ENCODE measurements at regions not wholly inside any gene's neighbourhood (a gene's known extent, or its start where the extent isn't known, plus 50 kb on each side); places are given as distances from the start of the nearest gene placed in this dataset.

DNA sequence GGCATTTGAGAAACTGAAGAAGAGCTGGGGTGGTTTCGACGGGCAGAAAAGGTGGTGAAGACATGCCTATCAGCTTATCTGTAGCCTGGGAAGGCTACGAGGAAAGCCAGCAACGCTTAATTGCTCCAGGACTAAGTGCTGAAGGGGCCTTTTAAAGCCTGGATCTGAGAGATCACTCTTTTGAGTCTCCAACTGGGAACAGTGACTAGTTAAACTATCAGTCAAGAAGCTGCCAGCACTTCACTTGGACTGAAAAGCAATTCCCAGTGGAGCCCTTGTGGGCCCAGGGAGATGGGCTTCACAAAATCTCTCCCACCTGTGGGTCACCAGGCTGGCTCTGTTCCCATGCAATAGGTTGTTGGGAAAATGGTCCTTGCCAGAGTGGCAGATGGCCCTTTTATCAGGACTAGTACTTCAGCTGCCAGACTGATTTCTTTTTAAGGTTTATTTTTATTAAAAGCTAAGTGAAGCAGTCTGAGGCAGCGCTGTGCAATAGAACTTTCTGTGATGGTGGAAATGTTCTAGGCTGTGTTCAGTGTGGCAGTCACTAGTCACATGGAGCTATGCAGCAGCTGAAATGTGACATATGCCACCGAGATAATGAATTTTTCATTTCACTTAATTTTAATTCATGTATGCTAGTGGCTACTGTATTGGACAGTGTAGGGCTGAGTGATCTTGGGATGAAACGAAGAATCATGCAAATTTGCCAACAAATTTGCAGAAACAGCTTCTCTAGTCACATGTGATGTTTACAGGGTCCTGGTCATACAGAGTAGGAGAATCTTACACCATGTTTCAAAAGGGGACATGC is 276.8 kb downstream of the PCNX1 start:
- Mint-ChIP-seq H3K36me3 (no peaks in the 10 kb centered on the region), H3K27me3 (peaks cover 3% of the 10 kb centered on the region), H3K4me1 (ENCODE audit: low read depth) (no peaks in the 10 kb centered on the region), H3K9me3 (no peaks in the 10 kb centered on the region), H3K4me3 (no peak overlapping the region), H3K27ac (no peak overlapping the region)
- ChIA-PET POLR2A (no interaction called here), CTCF (interaction anchor here (0.6 kb wide), 1 partner anchor 125 kb away, joined by 3 read pairs; no protein-coding TSS in a partner anchor)
- no peak for DNase-seq
- intact Hi-C loops (cut with micrococcal nuclease), result no loop called here

- H3K27ac Mint-ChIP-seq, result no peak overlapping the region
- DNase-seq, result no peak
- H3K9me3 Mint-ChIP-seq, result no peaks in the 10 kb centered on the region
- no peaks in the 10 kb centered on the region for H3K36me3 Mint-ChIP-seq
- no peak overlapping the region for H3K4me3 Mint-ChIP-seq
- ChIA-PET POLR2A (no interaction called here), CTCF (no interaction called here)
- intact Hi-C loops (cut with micrococcal nuclease), result no loop called here
- no peaks in the 10 kb centered on the region for H3K4me1 Mint-ChIP-seq (ENCODE audit: low read depth)
- H3K27me3 Mint-ChIP-seq, result peaks cover 6% of the 10 kb centered on the region
Observed at GRCh38 chr14:71185637-71186036, 278.4 kb downstream of the PCNX1 start.

DNA sequence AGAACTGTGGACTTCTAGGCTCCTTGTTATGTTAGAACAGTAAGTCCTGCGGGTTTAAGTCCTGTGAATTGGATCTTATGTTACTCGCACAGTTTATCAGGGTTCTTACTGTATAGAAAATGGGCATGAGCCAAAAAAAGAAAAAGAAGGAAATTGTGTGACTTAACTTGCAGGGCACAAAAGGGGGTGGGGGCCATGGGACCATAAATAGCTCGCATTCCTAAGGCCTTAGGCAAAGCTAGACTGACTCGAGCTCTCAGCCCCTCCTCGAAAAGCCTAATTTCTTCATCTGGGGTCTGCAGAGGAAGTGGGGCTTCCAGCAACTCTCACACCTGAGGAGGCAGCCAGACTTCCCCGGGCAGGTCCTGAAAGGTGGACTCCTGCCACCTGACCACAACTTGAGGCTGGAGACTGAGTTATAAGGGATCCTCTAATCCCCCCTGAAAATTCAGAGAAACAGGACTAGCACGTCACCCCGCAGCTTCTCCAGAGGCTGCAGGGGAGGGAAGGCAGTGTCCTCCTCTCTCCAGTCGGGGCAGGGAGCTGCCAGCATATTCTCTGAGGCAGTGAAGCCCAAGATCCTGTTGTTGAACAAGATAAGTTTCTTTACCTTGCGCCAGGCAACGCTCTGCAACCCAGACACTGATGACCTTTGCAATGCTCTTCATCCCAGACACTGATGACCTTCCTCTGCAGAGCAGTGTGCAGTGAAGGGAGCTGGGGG is 280.5 kb downstream of the PCNX1 start:
- H3K27ac Mint-ChIP-seq, result no peak overlapping the region

GRCh38 chr14:71190770-71191374 is 283.6 kb downstream of the PCNX1 start:
- CTCF ChIA-PET, result no interaction called here
- H3K4me1 Mint-ChIP-seq (ENCODE audit: low read depth), result no peaks in the 10 kb centered on the region

More for the DNA sequence above, 280.5 kb downstream of the PCNX1 start:
- H3K4me3 Mint-ChIP-seq, result no peak overlapping the region
- no peaks in the 10 kb centered on the region for H3K9me3 Mint-ChIP-seq
- peaks cover 6% of the 10 kb centered on the region for H3K27me3 Mint-ChIP-seq
- DNase-seq, result no peak
- H3K4me1 Mint-ChIP-seq (ENCODE audit: low read depth), result no peaks in the 10 kb centered on the region
- ChIA-PET CTCF (interaction anchor here (1.0 kb wide), 1 partner anchor 13 kb away, joined by 3 read pairs; no protein-coding TSS in a partner anchor), POLR2A (no interaction called here)
- intact Hi-C loops (cut with micrococcal nuclease), result no loop called here
- H3K36me3 Mint-ChIP-seq, result no peaks in the 10 kb centered on the region

DNA sequence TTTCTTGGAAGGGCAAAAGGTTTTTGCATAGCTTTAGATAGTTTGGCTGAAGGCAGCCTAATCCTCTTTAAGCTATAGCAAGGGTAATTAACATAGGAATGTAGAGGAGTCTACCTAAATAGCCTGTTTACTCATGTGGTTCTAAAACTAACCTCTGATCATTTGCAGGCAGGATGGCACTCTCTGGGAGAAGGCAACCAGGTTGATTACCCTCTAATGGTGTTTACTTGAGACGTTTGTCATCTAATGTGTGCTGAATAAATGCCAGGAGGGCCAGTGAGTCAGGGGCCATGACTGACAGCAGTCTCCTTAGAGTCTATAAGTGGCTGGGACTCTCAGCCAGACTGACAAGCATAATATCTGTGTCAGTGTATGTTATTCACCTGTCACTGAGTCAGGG is 286.4 kb downstream of the PCNX1 start:
- POLR2A ChIA-PET, result no interaction called here
- CTCF ChIA-PET, result no interaction called here
- intact Hi-C loops (cut with micrococcal nuclease), result no loop called here
- no peaks in the 10 kb centered on the region for H3K36me3 Mint-ChIP-seq
- H3K9me3 Mint-ChIP-seq, result no peaks in the 10 kb centered on the region
- no peak overlapping the region for H3K27ac Mint-ChIP-seq
- DNase-seq, result no peak
- H3K27me3 Mint-ChIP-seq, result peaks cover 3% of the 10 kb centered on the region
- no peak overlapping the region for H3K4me3 Mint-ChIP-seq
- no peaks in the 10 kb centered on the region for H3K4me1 Mint-ChIP-seq (ENCODE audit: low read depth)

More at GRCh38 chr14:71190770-71191374, 283.6 kb downstream of the PCNX1 start:
- no peak overlapping the region for H3K27ac Mint-ChIP-seq
- DNase-seq, result no peak
- no peaks in the 10 kb centered on the region for H3K9me3 Mint-ChIP-seq
- H3K27me3 Mint-ChIP-seq, result peaks cover 6% of the 10 kb centered on the region
- POLR2A ChIA-PET, result interaction anchor here (0.6 kb wide), 1 partner anchor 436 kb away, joined by 3 read pairs; no protein-coding TSS in a partner anchor
- no peak overlapping the region for H3K4me3 Mint-ChIP-seq
- no peaks in the 10 kb centered on the region for H3K36me3 Mint-ChIP-seq
- intact Hi-C loops (cut with micrococcal nuclease), result no loop called here

DNA sequence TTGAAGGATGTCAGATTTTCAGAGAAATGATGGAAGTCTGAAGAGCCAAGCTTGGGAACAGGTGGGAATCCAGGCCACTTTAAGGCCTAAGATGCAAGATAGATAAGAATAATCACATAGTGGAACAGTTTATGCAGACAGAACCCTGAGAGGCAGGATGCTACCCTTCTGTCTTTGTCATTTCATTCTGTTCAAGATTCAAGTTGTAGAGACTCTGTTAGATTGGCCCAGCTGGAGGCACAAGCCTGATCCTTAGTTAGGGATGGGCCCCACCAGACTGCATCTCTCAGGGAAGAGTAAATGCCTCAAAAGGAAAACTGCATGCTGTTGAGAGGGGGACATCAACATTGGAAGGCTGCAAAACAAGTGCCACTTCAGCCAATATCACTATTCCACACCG is 287.0 kb downstream of the PCNX1 start:
- no peak for DNase-seq
- intact Hi-C loops (cut with micrococcal nuclease), result no loop called here
- Mint-ChIP-seq H3K27me3 (peaks cover 3% of the 10 kb centered on the region), H3K4me3 (no peak overlapping the region), H3K4me1 (ENCODE audit: low read depth) (no peaks in the 10 kb centered on the region), H3K36me3 (no peaks in the 10 kb centered on the region), H3K27ac (no peak overlapping the region), H3K9me3 (no peaks in the 10 kb centered on the region)
- ChIA-PET POLR2A (no interaction called here), CTCF (no interaction called here)

- H3K27me3 Mint-ChIP-seq, result peaks cover 2% of the 10 kb centered on the region
- no peaks in the 10 kb centered on the region for H3K4me1 Mint-ChIP-seq (ENCODE audit: low read depth)
- POLR2A ChIA-PET, result no interaction called here
- H3K9me3 Mint-ChIP-seq, result no peaks in the 10 kb centered on the region
- H3K36me3 Mint-ChIP-seq, result no peaks in the 10 kb centered on the region
- intact Hi-C loops (cut with micrococcal nuclease), result no loop called here
- DNase-seq, result no peak
- no peak overlapping the region for H3K4me3 Mint-ChIP-seq
- CTCF ChIA-PET, result no interaction called here
- no peak overlapping the region for H3K27ac Mint-ChIP-seq
Observed at GRCh38 chr14:71196921-71197320, 289.7 kb downstream of the PCNX1 start.

DNA sequence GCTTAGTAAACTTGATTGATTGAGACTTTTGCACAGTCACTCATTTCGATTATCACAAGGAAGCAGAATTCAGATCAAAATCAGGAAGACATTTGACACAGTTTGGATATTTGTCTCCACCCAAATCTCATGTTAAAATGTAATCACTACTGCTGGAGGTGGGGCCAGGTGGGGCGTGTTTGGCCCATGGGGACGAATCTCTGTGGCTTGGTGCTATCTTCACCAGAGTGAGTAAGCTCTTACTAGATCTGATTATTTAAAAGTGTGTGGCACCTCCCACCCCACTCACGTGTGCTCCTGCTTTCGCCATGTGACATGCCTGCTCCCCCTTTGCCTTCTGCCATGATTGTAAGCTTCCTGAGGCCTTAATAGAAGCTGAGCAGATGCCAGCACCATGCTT is 291.4 kb downstream of the PCNX1 start:
- no peaks in the 10 kb centered on the region for H3K9me3 Mint-ChIP-seq
- no peak overlapping the region for H3K4me3 Mint-ChIP-seq
- peaks cover 5% of the 10 kb centered on the region for H3K27me3 Mint-ChIP-seq
- CTCF ChIA-PET, result no interaction called here
- no peaks in the 10 kb centered on the region for H3K4me1 Mint-ChIP-seq (ENCODE audit: low read depth)
- no peaks in the 10 kb centered on the region for H3K36me3 Mint-ChIP-seq
- intact Hi-C loops (cut with micrococcal nuclease), result no loop called here
- DNase-seq, result no peak
- no peak overlapping the region for H3K27ac Mint-ChIP-seq
- POLR2A ChIA-PET, result no interaction called here

DNA sequence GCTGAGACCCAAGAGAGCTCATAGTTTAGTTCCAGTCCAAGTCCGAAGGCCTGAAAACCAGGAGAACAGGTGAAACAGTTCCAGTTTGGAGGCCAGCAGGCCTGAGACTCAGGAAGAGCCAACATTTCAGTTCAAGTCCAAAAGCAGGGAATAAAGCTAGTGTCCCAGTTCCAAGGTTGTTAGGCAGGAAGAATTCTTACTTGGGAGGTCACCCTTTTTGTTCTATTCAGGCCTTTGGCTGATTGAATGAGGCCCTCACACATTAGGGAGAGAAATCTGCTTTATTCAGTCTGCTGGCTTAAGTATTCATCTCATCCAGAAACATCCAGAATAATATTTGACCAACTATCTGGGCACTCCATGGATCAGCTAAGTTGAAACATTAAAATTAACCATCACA is 294.6 kb downstream of the PCNX1 start:
- Mint-ChIP-seq H3K4me1 (ENCODE audit: low read depth) (no peaks in the 10 kb centered on the region), H3K27me3 (peaks cover 5% of the 10 kb centered on the region), H3K9me3 (peaks cover 5% of the 10 kb centered on the region), H3K4me3 (no peak overlapping the region), H3K36me3 (no peaks in the 10 kb centered on the region), H3K27ac (no peak overlapping the region)
- no peak for DNase-seq
- intact Hi-C loops (cut with micrococcal nuclease), result no loop called here
- POLR2A ChIA-PET, result no interaction called here
- CTCF ChIA-PET, result interaction anchor here (1.1 kb wide), 1 partner anchor 17 kb away, joined by 3 read pairs; no protein-coding TSS in a partner anchor

DNA sequence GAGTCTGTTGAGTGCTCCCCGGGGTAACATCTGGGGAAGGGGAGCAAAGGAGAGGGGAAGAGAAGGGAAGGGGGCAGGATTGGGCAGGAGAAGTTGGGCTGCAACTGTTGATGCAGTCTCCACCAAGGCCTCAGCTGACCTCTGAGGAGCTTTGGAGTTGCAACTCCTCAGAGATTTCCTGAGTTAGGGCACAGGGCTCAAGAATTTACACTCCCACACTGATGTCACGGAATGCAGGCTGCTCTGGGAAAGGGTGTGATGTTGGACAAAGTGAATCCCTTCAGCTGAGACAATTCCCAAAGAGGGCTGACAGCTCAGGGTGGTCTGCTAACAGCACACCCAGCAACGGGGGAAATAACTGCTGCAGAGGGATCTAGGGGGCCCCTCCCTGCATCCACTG is 295.6 kb downstream of the PCNX1 start:
- CTCF ChIA-PET, result no interaction called here
- POLR2A ChIA-PET, result no interaction called here
- H3K36me3 Mint-ChIP-seq, result no peaks in the 10 kb centered on the region
- intact Hi-C loops (cut with micrococcal nuclease), result no loop called here
- H3K4me3 Mint-ChIP-seq, result no peak overlapping the region
- no peaks in the 10 kb centered on the region for H3K4me1 Mint-ChIP-seq (ENCODE audit: low read depth)
- H3K27ac Mint-ChIP-seq, result no peak overlapping the region
- H3K9me3 Mint-ChIP-seq, result peaks cover 6% of the 10 kb centered on the region
- DNase-seq, result no peak
- peaks cover 5% of the 10 kb centered on the region for H3K27me3 Mint-ChIP-seq

GRCh38 chr14:71203306-71203705 is 296.0 kb downstream of the PCNX1 start:
- intact Hi-C loops (cut with micrococcal nuclease), result no loop called here
- ChIA-PET POLR2A (no interaction called here), CTCF (no interaction called here)
- peaks cover 6% of the 10 kb centered on the region for H3K9me3 Mint-ChIP-seq
- no peak overlapping the region for H3K27ac Mint-ChIP-seq
- DNase-seq, result no peak
- H3K36me3 Mint-ChIP-seq, result no peaks in the 10 kb centered on the region
- no peak overlapping the region for H3K4me3 Mint-ChIP-seq
- H3K4me1 Mint-ChIP-seq (ENCODE audit: low read depth), result no peaks in the 10 kb centered on the region
- H3K27me3 Mint-ChIP-seq, result peaks cover 5% of the 10 kb centered on the region

GRCh38 chr14:71204231-71204630 is 297.0 kb downstream of the PCNX1 start:
- no peaks in the 10 kb centered on the region for H3K36me3 Mint-ChIP-seq
- POLR2A ChIA-PET, result no interaction called here
- CTCF ChIA-PET, result no interaction called here
- no peaks in the 10 kb centered on the region for H3K4me1 Mint-ChIP-seq (ENCODE audit: low read depth)
- no peak for DNase-seq
- H3K27me3 Mint-ChIP-seq, result peaks cover 5% of the 10 kb centered on the region
- H3K4me3 Mint-ChIP-seq, result no peak overlapping the region
- H3K9me3 Mint-ChIP-seq, result peaks cover 6% of the 10 kb centered on the region
- H3K27ac Mint-ChIP-seq, result no peak overlapping the region
- intact Hi-C loops (cut with micrococcal nuclease), result no loop called here

Data from activated CD4-positive, alpha-beta memory T cell treated with anti-CD3 and anti-CD28 coated beads for 36 hours (primary cell).